GM12878 (cell line): ENCODE measurements at regions not wholly inside any gene's neighbourhood (a gene's known extent, or its start where the extent isn't known, plus 50 kb on each side); places are given as distances from the start of the nearest gene placed in this dataset.
"Not testable (repeated sequence)": the region's sequence is repeated elsewhere in the genome, so short reads cannot be mapped to it uniquely, and the experiment has no call there.

Source experiments
- ATAC-seq: fragments of 200-7000 bp; cut with Tn5 transposase; 3 replicates; pipeline ENCODE4 v1.9.1; 2020; ENCODE audit warnings: mild to moderate bottlenecking, moderate library complexity
- BruUV-seq: library from RNA; stranded (reverse); fragments of 400-500 nt; replicated peaks from 2 replicates; lab custom pipeline; 2021; lab: Mats Ljungman, UMichigan
- CTCF ChIA-PET: fragments of 300-600 bp; sonication (Branson Sonifier 250); formaldehyde crosslinking; extraction: SDS; loops from one replicate; lab custom pipeline; 2021; ENCODE audit warnings: inconsistent platforms; lab: Yijun Ruan, JAX
- POLR2A ChIA-PET: fragments of 350-600 bp; formaldehyde crosslinking; extraction: SDS; loops from one replicate; lab custom pipeline; 2021; ENCODE audit warnings: inconsistent platforms; lab: Charles Lee
- RAD21 ChIA-PET: fragments of 300-600 bp; sonication (Branson Sonifier 250); formaldehyde crosslinking; loops from one replicate; lab custom pipeline; 2023; ENCODE audit warnings: antibody characterized with exemption; ENCODE audit not compliant: unreplicated experiment; lab: Charles Lee
- SMC1A ChIA-PET: fragments of 300-600 bp; sonication (Branson Sonifier 250); formaldehyde crosslinking; loops from one replicate; lab custom pipeline; 2023; ENCODE audit not compliant: unreplicated experiment, uncharacterized antibody; lab: Charles Lee
- DNase-seq: peaks from one replicate; pipeline ENCODE4 v3.0.0-alpha.2; 2011; ENCODE audit warnings: low read depth, low spot score
- FAIRE-seq: peaks from 3 replicates; lab custom pipeline; 2011; peaks lifted over from hg19 to GRCh38; lab: Jason Lieb, UNC
- H2AFZ ChIP-seq: 2 replicates; pipeline ENCODE4 v1.6.0; 2011; ENCODE audit warnings: low read depth, low read length, control low read depth; ENCODE audit not compliant: control insufficient read depth
- H3K27ac ChIP-seq: 2 replicates; pipeline ENCODE4 v1.5.1; 2011; ENCODE audit warnings: control low read depth; ENCODE audit not compliant: control insufficient read depth, insufficient read depth
- H3K27me3 ChIP-seq, 2 experiments: replicated peaks in 1 of 2; 2 replicates each; pipeline versions ENCODE4 v1.6.0 to v1.6.1; 2011; ENCODE audit warnings: low read length in 1 of 2; ENCODE audit not compliant: control insufficient read depth in 2 of 2, insufficient read depth in 2 of 2
- H3K36me3 ChIP-seq, 2 experiments: 2 replicates each; pipeline ENCODE4 v1.5.1; 2011; ENCODE audit warnings: low read length in 1 of 2; ENCODE audit not compliant: control insufficient read depth in 2 of 2, insufficient read depth in 2 of 2
- H3K4me1 ChIP-seq: 2 replicates; pipeline ENCODE4 v1.6.1; 2011; ENCODE audit warnings: mild to moderate bottlenecking, low read length, moderate library complexity, mixed read lengths; ENCODE audit not compliant: control insufficient read depth, insufficient read depth
- H3K4me2 ChIP-seq: 2 replicates; pipeline ENCODE4 v1.6.0; 2011; ENCODE audit warnings: control low read depth; ENCODE audit not compliant: control insufficient read depth, insufficient read depth
- H3K4me3 ChIP-seq: fragments of 200-600 bp; sonication (generic); 2 replicates; pipeline ENCODE4 v1.5.1; 2016
- H3K79me2 ChIP-seq: 2 replicates; pipeline ENCODE4 v1.6.0; 2011; ENCODE audit warnings: low read length; ENCODE audit not compliant: control insufficient read depth, insufficient read depth
- H3K9ac ChIP-seq: 2 replicates; pipeline ENCODE4 v1.8.0; 2011; ENCODE audit warnings: low read length, control low read depth, mixed read lengths; ENCODE audit not compliant: control insufficient read depth, insufficient read depth
- H3K9me3 ChIP-seq: replicated peaks from 3 replicates; pipeline ENCODE4 v1.5.1; 2011; ENCODE audit warnings: mild to moderate bottlenecking, low read length; ENCODE audit not compliant: control insufficient read depth, insufficient read depth
- H4K20me1 ChIP-seq: 2 replicates; pipeline ENCODE4 v1.6.0; 2011; ENCODE audit not compliant: control insufficient read depth, insufficient read depth
- EZH2 ChIP-seq: IDR thresholded peaks from 2 replicates; pipeline ENCODE4 v1.6.1; 2012; ENCODE audit warnings: low read depth, mild to moderate bottlenecking, control low read depth, inconsistent platforms, low read length, borderline replicate concordance; ENCODE audit not compliant: control insufficient read depth
- MXI1 ChIP-seq: fragments of 150-350 bp; IDR thresholded peaks from 2 replicates; pipeline ENCODE4 v1.6.1; 2011; ENCODE audit warnings: low read depth, mild to moderate bottlenecking, inconsistent platforms, low read length, improper control_type of control experiment
- MYC ChIP-seq: IDR thresholded peaks from 2 replicates; pipeline ENCODE4 v1.6.1; 2011; ENCODE audit warnings: mild to moderate bottlenecking, low read length, moderate library complexity, inconsistent platforms; ENCODE audit not compliant: insufficient read depth, insufficient replicate concordance, insufficient read length, severe bottlenecking
- TCF3 ChIP-seq: IDR thresholded peaks from 2 replicates; pipeline ENCODE4 v1.6.1; 2012; ENCODE audit warnings: low read depth, mild to moderate bottlenecking, low read length, borderline replicate concordance; ENCODE audit not compliant: insufficient read depth
- ZNF217 ChIP-seq: fragments of 450-650 bp; IDR thresholded peaks from 2 replicates; pipeline ENCODE4 v1.6.1; 2017; ENCODE audit warnings: antibody characterized with exemption, mild to moderate bottlenecking
- ZSCAN29 ChIP-seq: fragments of 450-650 bp; IDR thresholded peaks from 2 replicates; pipeline ENCODE4 v1.6.1; 2017; ENCODE audit warnings: mild to moderate bottlenecking, moderate library complexity
- WGBS: methylation state at CpG from one replicate; pipeline ENCODE4 v1.1.6; 2016; ENCODE audit warnings: low lambda C conversion rate; ENCODE audit not compliant: insufficient replicate concordance, insufficient coverage; ENCODE audit errors: missing lambda C conversion rate; 5-methylcytosine and 5-hydroxymethylcytosine counted together
- in situ Hi-C: fragments of 300-500 bp; cut with MboI; formaldehyde crosslinking; loops from 9 replicates; pipeline ENCODE4 v1.14.3; 2018; ENCODE audit warnings: mixed read lengths
- intact Hi-C: fragments of 100-400 bp; cut with micrococcal nuclease; formaldehyde crosslinking; loops from one replicate; pipeline ENCODE4 v1.14.2; 2022; ENCODE audit not compliant: unreplicated experiment
- TF ChIP-seq, protein P1 (sequence below): fragments of 450-650 bp; conservative IDR thresholded peaks from 2 replicates; pipeline ENCODE4 v1.6.1; 2017; ENCODE audit warnings: mild to moderate bottlenecking, moderate library complexity
- TF ChIP-seq, protein P2 (sequence below): fragments of 450-650 bp; IDR thresholded peaks from 2 replicates; pipeline ENCODE4 v1.6.1; 2017; ENCODE audit warnings: mild to moderate bottlenecking, moderate library complexity
- TF ChIP-seq, protein P3 (sequence below): fragments of 450-650 bp; IDR thresholded peaks from 2 replicates; pipeline ENCODE4 v1.6.1; 2016; ENCODE audit warnings: mild to moderate bottlenecking
- TF ChIP-seq, protein P4 (sequence below): fragments of 450-650 bp; IDR thresholded peaks from 2 replicates; pipeline ENCODE4 v1.6.1; 2018; ENCODE audit warnings: borderline replicate concordance, mild to moderate bottlenecking; ENCODE audit not compliant: partially characterized antibody

DNA sequence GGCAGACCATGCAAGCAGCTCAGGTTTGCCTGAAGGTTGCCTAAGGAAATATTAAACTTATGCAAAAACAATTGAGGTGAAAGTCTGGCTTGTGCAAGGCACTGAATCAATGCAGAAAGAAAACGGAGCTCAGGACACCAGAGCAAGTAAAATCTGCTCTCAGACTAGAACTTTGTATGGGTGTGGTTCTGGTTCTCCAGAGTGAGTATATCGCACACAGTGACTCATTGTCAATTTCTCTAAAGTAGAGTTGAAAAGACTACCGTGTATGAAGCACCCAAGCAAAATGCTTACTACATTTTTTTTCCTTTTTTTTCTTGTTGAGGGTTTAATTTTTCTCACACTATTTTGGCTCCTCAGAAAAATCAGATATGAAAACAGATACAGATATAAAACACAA lies 650.3 kb upstream of the CDH10 start (continued):
- TF ChIP-seq, protein P1, sequence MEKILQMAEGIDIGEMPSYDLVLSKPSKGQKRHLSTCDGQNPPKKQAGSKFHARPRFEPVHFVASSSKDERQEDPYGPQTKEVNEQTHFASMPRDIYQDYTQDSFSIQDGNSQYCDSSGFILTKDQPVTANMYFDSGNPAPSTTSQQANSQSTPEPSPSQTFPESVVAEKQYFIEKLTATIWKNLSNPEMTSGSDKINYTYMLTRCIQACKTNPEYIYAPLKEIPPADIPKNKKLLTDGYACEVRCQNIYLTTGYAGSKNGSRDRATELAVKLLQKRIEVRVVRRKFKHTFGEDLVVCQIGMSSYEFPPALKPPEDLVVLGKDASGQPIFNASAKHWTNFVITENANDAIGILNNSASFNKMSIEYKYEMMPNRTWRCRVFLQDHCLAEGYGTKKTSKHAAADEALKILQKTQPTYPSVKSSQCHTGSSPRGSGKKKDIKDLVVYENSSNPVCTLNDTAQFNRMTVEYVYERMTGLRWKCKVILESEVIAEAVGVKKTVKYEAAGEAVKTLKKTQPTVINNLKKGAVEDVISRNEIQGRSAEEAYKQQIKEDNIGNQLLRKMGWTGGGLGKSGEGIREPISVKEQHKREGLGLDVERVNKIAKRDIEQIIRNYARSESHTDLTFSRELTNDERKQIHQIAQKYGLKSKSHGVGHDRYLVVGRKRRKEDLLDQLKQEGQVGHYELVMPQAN = no peak
- no peak for TF ChIP-seq ZSCAN29
- no peak for TF ChIP-seq MYC
- no peak for TF ChIP-seq MXI1
- TF ChIP-seq, protein P2, sequence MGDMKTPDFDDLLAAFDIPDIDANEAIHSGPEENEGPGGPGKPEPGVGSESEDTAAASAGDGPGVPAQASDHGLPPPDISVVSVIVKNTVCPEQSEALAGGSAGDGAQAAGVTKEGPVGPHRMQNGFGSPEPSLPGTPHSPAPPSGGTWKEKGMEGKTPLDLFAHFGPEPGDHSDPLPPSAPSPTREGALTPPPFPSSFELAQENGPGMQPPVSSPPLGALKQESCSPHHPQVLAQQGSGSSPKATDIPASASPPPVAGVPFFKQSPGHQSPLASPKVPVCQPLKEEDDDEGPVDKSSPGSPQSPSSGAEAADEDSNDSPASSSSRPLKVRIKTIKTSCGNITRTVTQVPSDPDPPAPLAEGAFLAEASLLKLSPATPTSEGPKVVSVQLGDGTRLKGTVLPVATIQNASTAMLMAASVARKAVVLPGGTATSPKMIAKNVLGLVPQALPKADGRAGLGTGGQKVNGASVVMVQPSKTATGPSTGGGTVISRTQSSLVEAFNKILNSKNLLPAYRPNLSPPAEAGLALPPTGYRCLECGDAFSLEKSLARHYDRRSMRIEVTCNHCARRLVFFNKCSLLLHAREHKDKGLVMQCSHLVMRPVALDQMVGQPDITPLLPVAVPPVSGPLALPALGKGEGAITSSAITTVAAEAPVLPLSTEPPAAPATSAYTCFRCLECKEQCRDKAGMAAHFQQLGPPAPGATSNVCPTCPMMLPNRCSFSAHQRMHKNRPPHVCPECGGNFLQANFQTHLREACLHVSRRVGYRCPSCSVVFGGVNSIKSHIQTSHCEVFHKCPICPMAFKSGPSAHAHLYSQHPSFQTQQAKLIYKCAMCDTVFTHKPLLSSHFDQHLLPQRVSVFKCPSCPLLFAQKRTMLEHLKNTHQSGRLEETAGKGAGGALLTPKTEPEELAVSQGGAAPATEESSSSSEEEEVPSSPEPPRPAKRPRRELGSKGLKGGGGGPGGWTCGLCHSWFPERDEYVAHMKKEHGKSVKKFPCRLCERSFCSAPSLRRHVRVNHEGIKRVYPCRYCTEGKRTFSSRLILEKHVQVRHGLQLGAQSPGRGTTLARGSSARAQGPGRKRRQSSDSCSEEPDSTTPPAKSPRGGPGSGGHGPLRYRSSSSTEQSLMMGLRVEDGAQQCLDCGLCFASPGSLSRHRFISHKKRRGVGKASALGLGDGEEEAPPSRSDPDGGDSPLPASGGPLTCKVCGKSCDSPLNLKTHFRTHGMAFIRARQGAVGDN = no peak
- no peak for TF ChIP-seq EZH2
- TF ChIP-seq TCF3 = no peak
- TF ChIP-seq, protein P3, sequence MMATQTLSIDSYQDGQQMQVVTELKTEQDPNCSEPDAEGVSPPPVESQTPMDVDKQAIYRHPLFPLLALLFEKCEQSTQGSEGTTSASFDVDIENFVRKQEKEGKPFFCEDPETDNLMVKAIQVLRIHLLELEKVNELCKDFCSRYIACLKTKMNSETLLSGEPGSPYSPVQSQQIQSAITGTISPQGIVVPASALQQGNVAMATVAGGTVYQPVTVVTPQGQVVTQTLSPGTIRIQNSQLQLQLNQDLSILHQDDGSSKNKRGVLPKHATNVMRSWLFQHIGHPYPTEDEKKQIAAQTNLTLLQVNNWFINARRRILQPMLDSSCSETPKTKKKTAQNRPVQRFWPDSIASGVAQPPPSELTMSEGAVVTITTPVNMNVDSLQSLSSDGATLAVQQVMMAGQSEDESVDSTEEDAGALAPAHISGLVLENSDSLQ = no peak
- no peak for TF ChIP-seq ZNF217
- TF ChIP-seq, protein P4, sequence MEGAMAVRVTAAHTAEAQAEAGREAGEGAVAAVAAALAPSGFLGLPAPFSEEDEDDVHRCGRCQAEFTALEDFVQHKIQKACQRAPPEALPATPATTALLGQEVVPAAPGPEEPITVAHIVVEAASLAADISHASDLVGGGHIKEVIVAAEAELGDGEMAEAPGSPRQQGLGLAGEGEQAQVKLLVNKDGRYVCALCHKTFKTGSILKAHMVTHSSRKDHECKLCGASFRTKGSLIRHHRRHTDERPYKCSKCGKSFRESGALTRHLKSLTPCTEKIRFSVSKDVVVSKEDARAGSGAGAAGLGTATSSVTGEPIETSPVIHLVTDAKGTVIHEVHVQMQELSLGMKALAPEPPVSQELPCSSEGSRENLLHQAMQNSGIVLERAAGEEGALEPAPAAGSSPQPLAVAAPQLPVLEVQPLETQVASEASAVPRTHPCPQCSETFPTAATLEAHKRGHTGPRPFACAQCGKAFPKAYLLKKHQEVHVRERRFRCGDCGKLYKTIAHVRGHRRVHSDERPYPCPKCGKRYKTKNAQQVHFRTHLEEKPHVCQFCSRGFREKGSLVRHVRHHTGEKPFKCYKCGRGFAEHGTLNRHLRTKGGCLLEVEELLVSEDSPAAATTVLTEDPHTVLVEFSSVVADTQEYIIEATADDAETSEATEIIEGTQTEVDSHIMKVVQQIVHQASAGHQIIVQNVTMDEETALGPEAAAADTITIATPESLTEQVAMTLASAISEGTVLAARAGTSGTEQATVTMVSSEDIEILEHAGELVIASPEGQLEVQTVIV = no peak

DNA sequence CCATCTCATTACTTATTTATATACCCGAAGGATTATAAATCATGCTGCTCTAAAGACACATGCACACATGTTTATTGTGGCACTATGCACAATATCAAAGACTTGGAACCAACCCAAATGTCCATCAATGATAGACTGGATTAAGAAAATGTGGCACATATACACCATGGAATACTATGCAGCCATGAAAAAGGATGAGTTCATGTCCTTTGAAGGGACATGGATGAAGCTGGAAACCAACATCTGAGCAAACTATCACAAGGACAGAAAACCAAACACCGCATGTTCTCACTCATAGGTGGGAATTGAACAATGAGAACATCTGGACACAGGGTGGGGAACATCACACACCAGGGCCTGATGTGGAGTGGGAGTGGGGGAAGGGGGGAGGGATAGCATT lies 645.0 kb upstream of the CDH10 start:
- H3K79me2 ChIP-seq, H4K20me1 ChIP-seq, H3K9ac ChIP-seq, BruUV-seq, RAD21 ChIA-PET, H3K4me3 ChIP-seq, DNase-seq, H3K36me3 ChIP-seq, H3K27me3 ChIP-seq, in situ Hi-C loops, FAIRE-seq, POLR2A ChIA-PET, ATAC-seq, H3K27ac ChIP-seq, H3K4me1 ChIP-seq, CTCF ChIA-PET, SMC1A ChIA-PET, H2AFZ ChIP-seq, intact Hi-C loops, H3K4me2 ChIP-seq, H3K9me3 ChIP-seq: not testable (repeated sequence)
- WGBS = 38% methylated on average over 2 of the region's 2 CpGs
